ENCODE measurements at regions not wholly inside any gene's neighbourhood (a gene's known extent, or its start where the extent isn't known, plus 50 kb on each side); places are given as distances from the start of the nearest gene placed in this dataset.
"Not testable (repeated sequence)": the region's sequence is repeated elsewhere in the genome, so short reads cannot be mapped to it uniquely, and the experiment has no call there.

GRCh38 chr7:66413379-66414114 is 208.4 kb downstream of the TPST1 start:
- peak; percentile 83 to 94 (median 90) for DNase-seq

GRCh38 chr7:66415659-66416265 is 210.6 kb downstream of the TPST1 start:
- no peak for DNase-seq

GRCh38 chr7:66418537-66418936 is 210.1 kb upstream of the KCTD7 start:
- peak in 1 of 3 donors; percentile 10 for DNase-seq

- no peak for DNase-seq
These were observed 209.5 kb upstream of the KCTD7 start for GRCh38 chr7:66419210-66419609.

GRCh38 chr7:66421830-66422475 is 206.7 kb upstream of the KCTD7 start:
- DNase-seq, result no peak

GRCh38 chr7:66423729-66424128 is 205.0 kb upstream of the KCTD7 start:
- no peak for DNase-seq

GRCh38 chr7:66426332-66426731 is 202.3 kb upstream of the KCTD7 start:
- no peak for DNase-seq

GRCh38 chr7:66426996-66427395 is 201.7 kb upstream of the KCTD7 start:
- no peak for DNase-seq

- DNase-seq, result no peak
These were observed 200.7 kb upstream of the KCTD7 start for GRCh38 chr7:66427956-66428355.

- no peak for DNase-seq
These were observed 199.1 kb upstream of the KCTD7 start for GRCh38 chr7:66429498-66430163.

GRCh38 chr7:66430164-66430545 is 198.5 kb upstream of the KCTD7 start:
- no peak for DNase-seq

GRCh38 chr7:66438703-66439405 is 189.8 kb upstream of the KCTD7 start:
- not testable (repeated sequence) for DNase-seq

GRCh38 chr7:66442385-66442784 is 186.3 kb upstream of the KCTD7 start:
- no peak for DNase-seq

GRCh38 chr7:66443946-66444345 is 184.7 kb upstream of the KCTD7 start:
- peak; percentile 34 to 57 (median 51) for DNase-seq

GRCh38 chr7:66447007-66447406 is 181.7 kb upstream of the KCTD7 start:
- peak in 1 of 3 donors; percentile 7 for DNase-seq

- DNase-seq, result not testable (repeated sequence)
These were observed 177.9 kb upstream of the KCTD7 start for GRCh38 chr7:66450814-66451213.

- DNase-seq, result not testable (repeated sequence)
These were observed 177.0 kb upstream of the KCTD7 start for GRCh38 chr7:66451713-66452112.

- no peak for DNase-seq
These were observed 176.5 kb upstream of the KCTD7 start for GRCh38 chr7:66452165-66452564.

GRCh38 chr7:66453340-66453739 is 175.3 kb upstream of the KCTD7 start:
- no peak for DNase-seq

GRCh38 chr7:66454600-66455225 is 174.0 kb upstream of the KCTD7 start:
- no peak for DNase-seq

GRCh38 chr7:66455432-66455831 is 173.2 kb upstream of the KCTD7 start:
- not testable (repeated sequence) for DNase-seq

GRCh38 chr7:66456431-66456830 is 172.2 kb upstream of the KCTD7 start:
- not testable (repeated sequence) for DNase-seq

All from suppressor macrophage treated with lipopolysaccharide for 1 hour (primary cell).